ENCODE measurements at regions not wholly inside any gene's neighbourhood (a gene's known extent, or its start where the extent isn't known, plus 50 kb on each side); places are given as distances from the start of the nearest gene placed in this dataset.

GRCh38 chr7:26584987-26585665 is 279.3 kb downstream of the SKAP2 start:
- Mint-ChIP-seq H3K4me1 (no peaks in the 10 kb centered on the region), H3K36me3 (no peaks in the 10 kb centered on the region), H3K27ac (no peak overlapping the region), H3K27me3 (peaks cover 36% of the 10 kb centered on the region), H3K9me3 (ENCODE audit: low read depth) (no peaks in the 10 kb centered on the region), H3K4me3 (no peak overlapping the region)
- CTCF ChIA-PET, result no interaction called here
- DNase-seq, result no peak
- no peak for ATAC-seq

GRCh38 chr7:26587536-26587935 is 276.9 kb downstream of the SKAP2 start:
- H3K36me3 Mint-ChIP-seq, result no peaks in the 10 kb centered on the region
- H3K9me3 Mint-ChIP-seq (ENCODE audit: low read depth), result no peaks in the 10 kb centered on the region
- CTCF ChIA-PET, result no interaction called here
- H3K27me3 Mint-ChIP-seq, result peaks cover 28% of the 10 kb centered on the region
- no peaks in the 10 kb centered on the region for H3K4me1 Mint-ChIP-seq
- ATAC-seq (no peak), DNase-seq (no peak)
- H3K27ac Mint-ChIP-seq, result no peak overlapping the region
- H3K4me3 Mint-ChIP-seq, result no peak overlapping the region

GRCh38 chr7:26588511-26588910 is 275.9 kb downstream of the SKAP2 start:
- Mint-ChIP-seq H3K4me1 (no peaks in the 10 kb centered on the region), H3K27ac (no peak overlapping the region), H3K27me3 (peaks cover 27% of the 10 kb centered on the region), H3K9me3 (ENCODE audit: low read depth) (no peaks in the 10 kb centered on the region), H3K36me3 (no peaks in the 10 kb centered on the region), H3K4me3 (no peak overlapping the region)
- ATAC-seq, result no peak
- CTCF ChIA-PET, result no interaction called here
- DNase-seq, result no peak

- H3K9me3 Mint-ChIP-seq (ENCODE audit: low read depth), result no peaks in the 10 kb centered on the region
- DNase-seq (no peak), ATAC-seq (no peak)
- no peak overlapping the region for H3K4me3 Mint-ChIP-seq
- CTCF ChIA-PET, result interaction anchor here (0.8 kb wide), 1 partner anchor 11 kb away, joined by 3 read pairs; no protein-coding TSS in a partner anchor
- H3K27ac Mint-ChIP-seq, result no peak overlapping the region
- peaks cover 34% of the 10 kb centered on the region for H3K27me3 Mint-ChIP-seq
- no peaks in the 10 kb centered on the region for H3K4me1 Mint-ChIP-seq
- no peaks in the 10 kb centered on the region for H3K36me3 Mint-ChIP-seq
Measured at GRCh38 chr7:26590709-26591108, 273.7 kb downstream of the SKAP2 start.

GRCh38 chr7:26592011-26592410 is 272.4 kb downstream of the SKAP2 start:
- ATAC-seq, result no peak
- H3K9me3 Mint-ChIP-seq (ENCODE audit: low read depth), result no peaks in the 10 kb centered on the region
- H3K27ac Mint-ChIP-seq, result no peak overlapping the region
- no peaks in the 10 kb centered on the region for H3K36me3 Mint-ChIP-seq
- peaks cover 37% of the 10 kb centered on the region for H3K27me3 Mint-ChIP-seq
- no peak for DNase-seq
- CTCF ChIA-PET, result no interaction called here
- H3K4me1 Mint-ChIP-seq, result no peaks in the 10 kb centered on the region
- H3K4me3 Mint-ChIP-seq, result no peak overlapping the region

- Mint-ChIP-seq H3K36me3 (no peaks in the 10 kb centered on the region), H3K4me3 (no peak overlapping the region), H3K27ac (no peak overlapping the region), H3K27me3 (peaks cover 35% of the 10 kb centered on the region), H3K4me1 (no peaks in the 10 kb centered on the region), H3K9me3 (ENCODE audit: low read depth) (no peaks in the 10 kb centered on the region)
- DNase-seq, result no peak
- CTCF ChIA-PET, result no interaction called here
- ATAC-seq, result no peak
Measured at GRCh38 chr7:26593393-26593792, 271.0 kb downstream of the SKAP2 start.

GRCh38 chr7:26593896-26594295 is 270.5 kb downstream of the SKAP2 start:
- no peaks in the 10 kb centered on the region for H3K4me1 Mint-ChIP-seq
- ATAC-seq (no peak), DNase-seq (no peak)
- H3K27ac Mint-ChIP-seq, result no peak overlapping the region
- no peaks in the 10 kb centered on the region for H3K9me3 Mint-ChIP-seq (ENCODE audit: low read depth)
- H3K4me3 Mint-ChIP-seq, result no peak overlapping the region
- H3K36me3 Mint-ChIP-seq, result no peaks in the 10 kb centered on the region
- CTCF ChIA-PET, result no interaction called here
- H3K27me3 Mint-ChIP-seq, result peaks cover 34% of the 10 kb centered on the region

- DNase-seq (no peak), ATAC-seq (no peak)
- Mint-ChIP-seq H3K4me3 (no peak overlapping the region), H3K4me1 (no peaks in the 10 kb centered on the region), H3K36me3 (no peaks in the 10 kb centered on the region), H3K27me3 (peaks cover 33% of the 10 kb centered on the region), H3K9me3 (ENCODE audit: low read depth) (no peaks in the 10 kb centered on the region), H3K27ac (no peak overlapping the region)
- CTCF ChIA-PET, result no interaction called here
Measured at GRCh38 chr7:26594553-26594952, 269.8 kb downstream of the SKAP2 start.

- ATAC-seq (no peak), DNase-seq (no peak)
- Mint-ChIP-seq H3K27me3 (peaks cover 34% of the 10 kb centered on the region), H3K27ac (no peak overlapping the region), H3K36me3 (no peaks in the 10 kb centered on the region), H3K4me3 (no peak overlapping the region), H3K9me3 (ENCODE audit: low read depth) (no peaks in the 10 kb centered on the region), H3K4me1 (no peaks in the 10 kb centered on the region)
- CTCF ChIA-PET, result no interaction called here
Measured at GRCh38 chr7:26598867-26599266, 265.5 kb downstream of the SKAP2 start.

- Mint-ChIP-seq H3K4me1 (no peaks in the 10 kb centered on the region), H3K36me3 (no peaks in the 10 kb centered on the region), H3K4me3 (no peak overlapping the region), H3K27ac (no peak overlapping the region), H3K27me3 (peaks cover 41% of the 10 kb centered on the region), H3K9me3 (ENCODE audit: low read depth) (no peaks in the 10 kb centered on the region)
- DNase-seq (no peak), ATAC-seq (no peak)
- CTCF ChIA-PET, result no interaction called here
Measured at GRCh38 chr7:26599982-26600381, 264.4 kb downstream of the SKAP2 start.

- Mint-ChIP-seq H3K27ac (no peak overlapping the region), H3K9me3 (ENCODE audit: low read depth) (no peaks in the 10 kb centered on the region), H3K27me3 (peaks cover 42% of the 10 kb centered on the region), H3K36me3 (no peaks in the 10 kb centered on the region), H3K4me1 (no peaks in the 10 kb centered on the region), H3K4me3 (no peak overlapping the region)
- DNase-seq (no peak), ATAC-seq (no peak)
- CTCF ChIA-PET, result no interaction called here
Measured at GRCh38 chr7:26600411-26600810, 264.0 kb downstream of the SKAP2 start.

GRCh38 chr7:26603631-26604030 is 260.8 kb downstream of the SKAP2 start:
- Mint-ChIP-seq H3K36me3 (no peaks in the 10 kb centered on the region), H3K4me3 (no peak overlapping the region), H3K9me3 (ENCODE audit: low read depth) (no peaks in the 10 kb centered on the region), H3K27ac (no peak overlapping the region), H3K4me1 (no peaks in the 10 kb centered on the region), H3K27me3 (peaks cover 49% of the 10 kb centered on the region)
- DNase-seq, result no peak
- CTCF ChIA-PET, result interaction anchor here (1.0 kb wide), 1 partner anchor 64 kb away, joined by 3 read pairs; no protein-coding TSS in a partner anchor
- ATAC-seq, result no peak

GRCh38 chr7:26608402-26608801 is 256.0 kb downstream of the SKAP2 start:
- H3K4me3 Mint-ChIP-seq, result no peak overlapping the region
- peaks cover 1% of the 10 kb centered on the region for H3K4me1 Mint-ChIP-seq
- H3K27me3 Mint-ChIP-seq, result peaks cover 31% of the 10 kb centered on the region
- no peaks in the 10 kb centered on the region for H3K36me3 Mint-ChIP-seq
- CTCF ChIA-PET, result no interaction called here
- no peaks in the 10 kb centered on the region for H3K9me3 Mint-ChIP-seq (ENCODE audit: low read depth)
- no peak for DNase-seq
- ATAC-seq, result no peak
- no peak overlapping the region for H3K27ac Mint-ChIP-seq

GRCh38 chr7:26609082-26609481 is 255.3 kb downstream of the SKAP2 start:
- ATAC-seq (no peak), DNase-seq (no peak)
- Mint-ChIP-seq H3K27ac (no peak overlapping the region), H3K36me3 (no peaks in the 10 kb centered on the region), H3K9me3 (ENCODE audit: low read depth) (no peaks in the 10 kb centered on the region), H3K27me3 (peaks cover 25% of the 10 kb centered on the region), H3K4me1 (peaks cover 1% of the 10 kb centered on the region), H3K4me3 (no peak overlapping the region)
- CTCF ChIA-PET, result no interaction called here

- no peak for ATAC-seq
- H3K36me3 Mint-ChIP-seq, result no peaks in the 10 kb centered on the region
- CTCF ChIA-PET, result no interaction called here
- H3K4me1 Mint-ChIP-seq, result peaks cover 1% of the 10 kb centered on the region
- no peak overlapping the region for H3K27ac Mint-ChIP-seq
- H3K9me3 Mint-ChIP-seq (ENCODE audit: low read depth), result no peaks in the 10 kb centered on the region
- DNase-seq, result no peak
- H3K27me3 Mint-ChIP-seq, result peaks cover 22% of the 10 kb centered on the region
- no peak overlapping the region for H3K4me3 Mint-ChIP-seq
Measured at GRCh38 chr7:26609532-26609931, 254.9 kb downstream of the SKAP2 start.

All from activated CD8-positive, alpha-beta memory T cell treated with anti-CD3 and anti-CD28 coated beads, Interleukin-2, amount 10 ng/mL, durations not matched to agents 7 days and 5 days (primary cell).